Chondrocyte (in vitro differentiated cells): ENCODE measurements at regions not wholly inside any gene's neighbourhood (a gene's known extent, or its start where the extent isn't known, plus 50 kb on each side); places are given as distances from the start of the nearest gene placed in this dataset.

Source experiments
- DNase-seq: peaks from one replicate; pipeline ENCODE4 v3.0.0; 2021; ENCODE audit warnings: mixed read lengths, low spot score
- H3K27ac Mint-ChIP-seq: one replicate; pipeline ENCODE4 v1.8.0; 2021; ENCODE audit warnings: mild to moderate bottlenecking, moderate library complexity, mixed read lengths; ENCODE audit not compliant: unreplicated experiment
- H3K27me3 Mint-ChIP-seq: 2 replicates; pipeline ENCODE4 v1.8.0; 2021; ENCODE audit warnings: low read depth, mixed read lengths
- H3K36me3 Mint-ChIP-seq: 2 replicates; pipeline ENCODE4 v1.8.0; 2021; ENCODE audit warnings: low read depth, mixed read lengths
- H3K4me1 Mint-ChIP-seq: 2 replicates; pipeline ENCODE4 v1.8.0; 2021; ENCODE audit warnings: low read depth, mild to moderate bottlenecking, mixed read lengths
- H3K4me3 Mint-ChIP-seq: one replicate; pipeline ENCODE4 v1.8.0; 2021; ENCODE audit warnings: mild to moderate bottlenecking, moderate library complexity, mixed read lengths; ENCODE audit not compliant: unreplicated experiment
- H3K9me3 Mint-ChIP-seq: 2 replicates; pipeline ENCODE4 v1.8.0; 2021; ENCODE audit warnings: low read depth, mixed read lengths
- CTCF ChIP-seq: fragments of 200-600 bp; sonication (generic); IDR thresholded peaks from 2 replicates; pipeline ENCODE4 v1.5.0; 2021; ENCODE audit warnings: antibody characterized with exemption, mild to moderate bottlenecking, moderate library complexity

DNA sequence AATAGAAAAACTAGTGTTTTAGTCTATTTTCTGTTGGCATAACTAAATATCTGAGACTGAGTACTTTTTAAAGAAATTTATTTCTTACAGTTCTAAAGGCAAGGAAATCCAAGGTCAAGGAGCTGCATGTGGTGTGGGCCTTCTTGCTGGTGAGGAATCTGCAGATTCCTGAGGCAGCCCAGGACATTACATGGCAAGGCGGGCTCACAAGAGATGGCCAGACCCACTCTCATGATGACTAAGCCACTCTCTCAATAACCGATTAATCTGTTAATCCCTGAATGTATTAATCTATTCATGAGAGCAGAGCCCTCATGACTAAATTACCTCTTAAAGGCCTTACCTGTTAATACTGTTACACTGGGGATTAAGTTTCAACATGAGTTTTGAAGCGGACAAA, 340.8 kb downstream of the GRXCR1 start:
- Mint-ChIP-seq H3K27me3 (no peaks in the 10 kb centered on the region), H3K36me3 (no peaks in the 10 kb centered on the region), H3K9me3 (no peaks in the 10 kb centered on the region), H3K4me1 (no peaks in the 10 kb centered on the region), H3K27ac (no peak overlapping the region), H3K4me3 (no peak overlapping the region)
- no peak for TF ChIP-seq CTCF
- DNase-seq, result no peak

- Mint-ChIP-seq H3K4me3 (no peak overlapping the region), H3K4me1 (no peaks in the 10 kb centered on the region), H3K27ac (no peak overlapping the region), H3K9me3 (no peaks in the 10 kb centered on the region), H3K27me3 (peaks cover 5% of the 10 kb centered on the region), H3K36me3 (no peaks in the 10 kb centered on the region)
- no peak for TF ChIP-seq CTCF
- DNase-seq, result no peak
Observed at GRCh38 chr4:43234626-43235415, 342.3 kb downstream of the GRXCR1 start.

- no peak for DNase-seq
- no peaks in the 10 kb centered on the region for H3K36me3 Mint-ChIP-seq
- H3K4me3 Mint-ChIP-seq, result no peak overlapping the region
- H3K27ac Mint-ChIP-seq, result no peak overlapping the region
- H3K9me3 Mint-ChIP-seq, result no peaks in the 10 kb centered on the region
- peaks cover 5% of the 10 kb centered on the region for H3K27me3 Mint-ChIP-seq
- H3K4me1 Mint-ChIP-seq, result no peaks in the 10 kb centered on the region
- no peak for TF ChIP-seq CTCF
Observed at GRCh38 chr4:43238008-43238407, 345.5 kb downstream of the GRXCR1 start.

DNA sequence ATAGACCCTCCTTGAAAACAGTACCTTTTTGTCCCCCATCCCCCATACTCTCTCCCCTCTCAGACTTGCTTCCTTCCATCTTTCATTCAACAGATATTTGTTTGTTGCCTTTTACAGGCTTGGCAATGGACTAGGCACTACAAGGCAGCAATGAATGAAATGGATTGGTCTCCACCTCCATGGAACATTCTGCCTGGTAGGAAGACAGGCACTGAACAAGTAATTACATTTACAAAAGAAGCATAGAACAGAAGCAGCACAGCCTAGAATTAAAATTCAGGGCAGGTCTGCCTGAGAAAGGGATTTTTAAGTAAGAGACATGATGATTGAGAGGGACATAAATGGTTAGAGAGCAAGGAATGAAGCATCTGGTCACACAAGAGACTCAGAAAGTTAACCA, 346.1 kb downstream of the GRXCR1 start:
- H3K4me3 Mint-ChIP-seq, result no peak overlapping the region
- no peak for TF ChIP-seq CTCF
- no peaks in the 10 kb centered on the region for H3K4me1 Mint-ChIP-seq
- H3K36me3 Mint-ChIP-seq, result no peaks in the 10 kb centered on the region
- DNase-seq, result no peak
- no peak overlapping the region for H3K27ac Mint-ChIP-seq
- H3K9me3 Mint-ChIP-seq, result no peaks in the 10 kb centered on the region
- H3K27me3 Mint-ChIP-seq, result peaks cover 5% of the 10 kb centered on the region

GRCh38 chr4:43241104-43241503, 348.6 kb downstream of the GRXCR1 start:
- no peak for TF ChIP-seq CTCF
- peaks cover 3% of the 10 kb centered on the region for H3K9me3 Mint-ChIP-seq
- no peaks in the 10 kb centered on the region for H3K36me3 Mint-ChIP-seq
- no peak for DNase-seq
- no peaks in the 10 kb centered on the region for H3K4me1 Mint-ChIP-seq
- H3K4me3 Mint-ChIP-seq, result no peak overlapping the region
- no peak overlapping the region for H3K27ac Mint-ChIP-seq
- peaks cover 5% of the 10 kb centered on the region for H3K27me3 Mint-ChIP-seq
